IMR-90 (cell line): ENCODE measurements at regions not wholly inside any gene's neighbourhood (a gene's known extent, or its start where the extent isn't known, plus 50 kb on each side); places are given as distances from the start of the nearest gene placed in this dataset.

Experiments used
- ATAC-seq: fragments of 200-7000 bp; cut with Tn5 transposase; 2 replicates; pipeline ENCODE4 v1.9.1; 2020; ENCODE audit warnings: low read depth, mild to moderate bottlenecking, moderate library complexity
- BruUV-seq: library from RNA; stranded (reverse); fragments of 400-500 nt; replicated peaks from 2 replicates; lab custom pipeline; 2021; lab: Mats Ljungman, UMichigan
- CTCF ChIA-PET: fragments of 300-600 bp; formaldehyde crosslinking; extraction: SDS; loops from one replicate; lab custom pipeline; 2021; ENCODE audit warnings: antibody characterized with exemption; lab: Yijun Ruan, JAX
- POLR2A ChIA-PET: fragments of 300-600 bp; sonication (Branson Sonifier 250); formaldehyde crosslinking; loops from one replicate; lab custom pipeline; 2022; ENCODE audit warnings: antibody characterized with exemption; ENCODE audit not compliant: unreplicated experiment; lab: Charles Lee
- DNase-seq: peaks from one replicate; pipeline ENCODE4 v3.0.0; 2013
- H2AFZ ChIP-seq: replicated peaks from 2 replicates; pipeline ENCODE3; 2013; ENCODE audit warnings: low read length, mild to moderate bottlenecking; ENCODE audit not compliant: poor library complexity
- H2AK5ac ChIP-seq: 2 replicates; pipeline ENCODE4 v1.6.1; 2013; ENCODE audit warnings: low read depth, low read length, inconsistent platforms
- H2AK9ac ChIP-seq: replicated peaks from 2 replicates; pipeline ENCODE3; 2013; ENCODE audit warnings: mild to moderate bottlenecking, low read depth, low read length, moderate library complexity; ENCODE audit not compliant: poor library complexity
- H2BK120ac ChIP-seq: 2 replicates; pipeline ENCODE4 v1.6.1; 2013; ENCODE audit warnings: low read depth, low read length, inconsistent platforms
- H2BK15ac ChIP-seq: 3 replicates; pipeline ENCODE4 v1.6.1; 2013; ENCODE audit warnings: low read depth, low read length, inconsistent platforms
- H2BK20ac ChIP-seq: 2 replicates; pipeline ENCODE4 v1.6.1; 2013; ENCODE audit warnings: low read depth, mild to moderate bottlenecking, inconsistent platforms, low read length, moderate library complexity
- H2BK5ac ChIP-seq: 2 replicates; pipeline ENCODE4 v1.6.1; 2013; ENCODE audit warnings: mild to moderate bottlenecking, low read depth, low read length, inconsistent platforms; ENCODE audit not compliant: poor library complexity, severe bottlenecking
- H3K14ac ChIP-seq: replicated peaks from 2 replicates; pipeline ENCODE4 v1.6.1; 2013; ENCODE audit warnings: low read depth, low read length, inconsistent platforms
- H3K18ac ChIP-seq: 2 replicates; pipeline ENCODE4 v1.6.1; 2013; ENCODE audit warnings: low read depth, low read length, control low read depth
- H3K23ac ChIP-seq: 2 replicates; pipeline ENCODE4 v1.6.1; 2013; ENCODE audit warnings: low read depth, low read length, inconsistent platforms
- H3K27ac ChIP-seq: 2 replicates; pipeline ENCODE4 v1.5.1; 2013; ENCODE audit warnings: mild to moderate bottlenecking, control low read depth, low read length; ENCODE audit not compliant: insufficient read depth
- H3K27me3 ChIP-seq: 2 replicates; pipeline ENCODE4 v1.6.1; 2013; ENCODE audit warnings: low read length; ENCODE audit not compliant: control insufficient read depth, insufficient read depth
- H3K36me3 ChIP-seq: 2 replicates; pipeline ENCODE4 v1.6.1; 2013; ENCODE audit warnings: low read length, mixed read lengths; ENCODE audit not compliant: control insufficient read depth, insufficient read depth
- H3K4ac ChIP-seq: 2 replicates; pipeline ENCODE4 v1.6.1; 2013; ENCODE audit warnings: low read depth, low read length, inconsistent platforms
- H3K4me1 ChIP-seq: 2 replicates; pipeline ENCODE4 v1.6.1; 2013; ENCODE audit warnings: low read length, mixed read lengths; ENCODE audit not compliant: control insufficient read depth, insufficient read depth
- H3K4me2 ChIP-seq: 2 replicates; pipeline ENCODE4 v1.6.1; 2013; ENCODE audit warnings: low read depth, mild to moderate bottlenecking, control low read depth, low read length, moderate library complexity
- H3K4me3 ChIP-seq: 2 replicates; pipeline ENCODE4 v1.5.1; 2013; ENCODE audit warnings: low read depth, mild to moderate bottlenecking, control low read depth, low read length, moderate library complexity; ENCODE audit not compliant: insufficient read depth
- H3K56ac ChIP-seq: 2 replicates; pipeline ENCODE4 v1.6.1; 2013; ENCODE audit warnings: low read length, inconsistent platforms; ENCODE audit not compliant: insufficient read depth; ENCODE audit errors: extremely low read depth
- H3K79me1 ChIP-seq, 2 experiments: 2 replicates each; pipeline ENCODE4 v1.6.1; 2013; ENCODE audit warnings: low read length in 2 of 2, inconsistent platforms in 1 of 2, low read depth in 1 of 2
- H3K9ac ChIP-seq: 2 replicates; pipeline ENCODE4 v1.6.1; 2013; ENCODE audit warnings: low read depth, low read length, control low read depth
- H3K9me1 ChIP-seq: 2 replicates; pipeline ENCODE4 v1.6.1; 2013; ENCODE audit warnings: low read length, inconsistent platforms; ENCODE audit not compliant: insufficient read depth
- H3K9me3 ChIP-seq: 2 replicates; pipeline ENCODE4 v1.6.1; 2013; ENCODE audit warnings: low read length; ENCODE audit not compliant: control insufficient read depth, insufficient read depth
- H4K20me1 ChIP-seq: 2 replicates; pipeline ENCODE4 v1.6.1; 2013; ENCODE audit warnings: low read length, inconsistent platforms; ENCODE audit not compliant: insufficient read depth
- H4K5ac ChIP-seq: 2 replicates; pipeline ENCODE4 v1.6.1; 2013; ENCODE audit warnings: mild to moderate bottlenecking, low read depth, low read length, control low read depth
- H4K8ac ChIP-seq, 2 experiments: 2 replicates each; pipeline ENCODE4 v1.6.1; 2013; ENCODE audit warnings: low read depth in 2 of 2, low read length in 2 of 2, control low read depth in 1 of 2, inconsistent platforms in 1 of 2
- H4K91ac ChIP-seq: 2 replicates; pipeline ENCODE4 v1.6.1; 2013; ENCODE audit warnings: low read depth, low read length, inconsistent platforms; ENCODE audit not compliant: insufficient read depth
- BHLHE40 ChIP-seq: fragments of 150-350 bp; IDR thresholded peaks from 2 replicates; pipeline ENCODE4 v1.6.1; 2016; ENCODE audit warnings: mild to moderate bottlenecking, low read depth, low read length
- CEBPB ChIP-seq: IDR thresholded peaks from 2 replicates; pipeline ENCODE4 v1.6.1; 2012; ENCODE audit warnings: low read depth, low read length, improper control_type of control experiment
- CHD1 ChIP-seq: IDR thresholded peaks from 2 replicates; pipeline ENCODE4 v1.6.1; 2012; ENCODE audit warnings: low read depth, low read length, improper control_type of control experiment
- ELK1 ChIP-seq: fragments of 150-350 bp; IDR thresholded peaks from 2 replicates; pipeline ENCODE4 v1.6.1; 2016; ENCODE audit warnings: low read depth, mild to moderate bottlenecking, low read length, moderate library complexity, borderline replicate concordance
- FOS ChIP-seq: fragments of 150-350 bp; IDR thresholded peaks from 2 replicates; pipeline ENCODE4 v1.6.1; 2016; ENCODE audit warnings: low read depth, low read length
- MAFK ChIP-seq: IDR thresholded peaks from 2 replicates; pipeline ENCODE4 v1.6.1; 2012; ENCODE audit warnings: low read depth, low read length, improper control_type of control experiment
- MAZ ChIP-seq: IDR thresholded peaks from 2 replicates; pipeline ENCODE4 v1.6.1; 2012; ENCODE audit warnings: low read depth, mild to moderate bottlenecking, low read length, improper control_type of control experiment, moderate library complexity, borderline replicate concordance
- MXI1 ChIP-seq: IDR thresholded peaks from 2 replicates; pipeline ENCODE4 v1.6.1; 2012; ENCODE audit warnings: low read depth, mild to moderate bottlenecking, low read length, moderate library complexity, borderline replicate concordance
- NFE2L2 ChIP-seq: fragments of 150-350 bp; IDR thresholded peaks from 2 replicates; pipeline ENCODE4 v1.6.1; 2016; ENCODE audit warnings: low read depth, mild to moderate bottlenecking, low read length
- POLR2A ChIP-seq: IDR thresholded peaks from 2 replicates; pipeline ENCODE4 v1.6.1; 2012; ENCODE audit warnings: mild to moderate bottlenecking, low read depth, low read length
- RAD21 ChIP-seq: IDR thresholded peaks from 2 replicates; pipeline ENCODE4 v1.6.1; 2012; ENCODE audit warnings: low read length, improper control_type of control experiment
- RCOR1 ChIP-seq: IDR thresholded peaks from 2 replicates; pipeline ENCODE4 v1.6.1; 2012; ENCODE audit warnings: mild to moderate bottlenecking, low read length, improper control_type of control experiment; ENCODE audit not compliant: insufficient replicate concordance
- RFX5 ChIP-seq: IDR thresholded peaks from 2 replicates; pipeline ENCODE4 v1.8.0; 2012; ENCODE audit warnings: low read depth, mild to moderate bottlenecking, low read length, moderate library complexity
- SMC3 ChIP-seq: fragments of 150-350 bp; IDR thresholded peaks from 2 replicates; pipeline ENCODE4 v1.6.1; 2016; ENCODE audit warnings: low read depth, mild to moderate bottlenecking, antibody characterized with exemption, low read length, moderate library complexity
- WGBS, 2 experiments: methylation state at CpG; one replicate each; pipeline versions ENCODE4 v1.1.5 to v1.1.7; 2013; ENCODE audit warnings: missing lambda C conversion rate in 2 of 2; ENCODE audit not compliant: insufficient read length in 1 of 2; ENCODE audit errors: extremely low coverage in 2 of 2; 5-methylcytosine and 5-hydroxymethylcytosine counted together
- dilution Hi-C: fragments of 300-500 bp; cut with HindIII; formaldehyde crosslinking; loops from one replicate; pipeline ENCODE4 v1.14.3; 2018; ENCODE audit warnings: low sequenced_read_pairs; ENCODE audit not compliant: unreplicated experiment
- in situ Hi-C: fragments of 300-500 bp; cut with MboI; formaldehyde crosslinking; loops from 3 replicates; pipeline ENCODE4 v1.14.3; 2019; ENCODE audit warnings: low sequenced_read_pairs, inconsistent platforms, mixed read lengths
- intact Hi-C: fragments of 100-400 bp; cut with micrococcal nuclease; formaldehyde crosslinking; loops from 2 replicates; pipeline ENCODE4 v1.10.0; 2022
- TF ChIP-seq, protein P1 (sequence below): fragments of 150-350 bp; IDR thresholded peaks from 2 replicates; pipeline ENCODE4 v1.6.1; 2017; ENCODE audit warnings: mild to moderate bottlenecking, antibody characterized with exemption, low read length, low read depth

DNA sequence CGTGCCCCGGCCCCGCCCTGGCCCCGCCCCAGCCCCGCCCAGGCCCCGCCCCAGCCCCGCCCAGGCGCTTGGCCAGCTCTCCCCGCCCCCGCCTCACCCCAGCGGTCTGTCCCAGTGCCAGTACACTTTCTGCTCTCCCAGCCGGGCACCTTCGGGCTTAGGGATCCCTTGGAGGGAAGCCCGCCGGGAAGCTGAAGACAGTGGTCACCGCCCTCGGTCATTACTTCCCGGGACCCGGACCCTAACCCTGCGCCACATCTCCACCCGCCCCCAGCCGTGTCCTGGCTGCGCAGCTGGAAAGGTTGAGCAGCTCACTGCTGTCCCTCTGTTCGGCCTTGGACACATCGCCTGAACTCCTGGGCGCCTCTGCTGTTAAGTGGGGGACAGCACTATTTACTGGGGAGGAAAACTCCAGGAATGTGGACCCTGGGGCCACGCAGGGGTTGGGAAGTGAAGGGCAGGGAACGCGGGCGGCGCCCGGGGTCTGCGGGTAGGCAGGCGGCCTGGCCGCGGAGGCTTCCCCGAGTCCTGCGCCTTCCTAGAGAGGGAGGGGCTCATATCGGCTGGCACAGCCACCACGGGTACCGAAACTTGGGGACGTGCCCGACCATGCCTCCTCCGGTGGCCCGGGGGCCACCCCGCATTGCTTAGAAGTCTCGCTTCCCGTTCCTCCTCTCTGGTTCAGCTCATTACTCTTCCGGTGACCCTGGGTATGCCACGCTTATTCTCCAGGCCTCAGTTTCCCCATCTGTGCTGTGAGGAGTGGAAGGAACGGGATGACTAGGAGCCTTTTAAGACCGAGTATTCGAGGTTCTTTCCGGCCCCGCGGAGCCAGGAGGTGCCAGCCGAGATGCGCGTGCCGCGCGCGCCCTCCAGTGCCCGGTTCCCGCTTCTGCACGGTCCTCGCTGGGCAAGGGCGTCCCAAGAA is 121.0 kb downstream of the GYPC start:
- H3K9ac ChIP-seq: peak overlapping the region; percentile 48; the same call in 1 of the 2 replicates
- CTCF ChIA-PET: interaction anchor here (0.6 to 1.4 kb wide), 3 partner anchors 248 to 436 kb away, joined by 3 to 16 read pairs (median 3); no protein-coding TSS in a partner anchor
- TF ChIP-seq NFE2L2 (no peak), POLR2A (no peak), MXI1 (no peak), ELK1 (no peak), MAFK (no peak), CEBPB (no peak), RFX5 (no peak), CHD1 (no peak), FOS (no peak), MAZ (peak; percentile 47; the same call in 1 of the 2 replicates), RCOR1 (no peak), BHLHE40 (0 out of 2 replicates have a peak, but pooled peaks have one; percentile 13), SMC3 (peak; percentile 93), RAD21 (peak; percentile 98)
- TF ChIP-seq, protein P1, sequence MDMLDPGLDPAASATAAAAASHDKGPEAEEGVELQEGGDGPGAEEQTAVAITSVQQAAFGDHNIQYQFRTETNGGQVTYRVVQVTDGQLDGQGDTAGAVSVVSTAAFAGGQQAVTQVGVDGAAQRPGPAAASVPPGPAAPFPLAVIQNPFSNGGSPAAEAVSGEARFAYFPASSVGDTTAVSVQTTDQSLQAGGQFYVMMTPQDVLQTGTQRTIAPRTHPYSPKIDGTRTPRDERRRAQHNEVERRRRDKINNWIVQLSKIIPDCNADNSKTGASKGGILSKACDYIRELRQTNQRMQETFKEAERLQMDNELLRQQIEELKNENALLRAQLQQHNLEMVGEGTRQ: no peak

More for the DNA sequence above, 121.0 kb downstream of the GYPC start:
- no peak overlapping the region for H3K27ac ChIP-seq
- H2BK15ac ChIP-seq: no peak overlapping the region
- BruUV-seq: no TSS peak
- intact Hi-C loops (loop anchor here (1.0 to 10.0 kb wide), 6 partner anchors 119 to 1962 kb away; no protein-coding TSS in a partner anchor), in situ Hi-C loops (loop anchor here (5.0 kb wide), 1 partner anchor 250 kb away; no protein-coding TSS in a partner anchor), dilution Hi-C loops (no loop called here)
- peak overlapping the region; percentile 84 for H3K4me2 ChIP-seq
- no peak overlapping the region for H4K8ac ChIP-seq
- peak overlapping the region; percentile 86 for H2AFZ ChIP-seq
- no peak overlapping the region for H4K91ac ChIP-seq
- H2BK120ac ChIP-seq: no peak overlapping the region
- ATAC-seq (peak; percentile 97), DNase-seq (peak; percentile 62)
- no peak overlapping the region for H2AK5ac ChIP-seq
- no peak overlapping the region for H3K14ac ChIP-seq
- H3K4me1 ChIP-seq: no peaks in the 10 kb centered on the region
- no peaks in the 10 kb centered on the region for H3K36me3 ChIP-seq
- H4K20me1 ChIP-seq: no peaks in the 10 kb centered on the region
- no peak overlapping the region for H4K5ac ChIP-seq
- 0 out of 2 replicates have a peak overlapping the region, but pooled peaks have one; percentile 64 for H3K23ac ChIP-seq
- H3K4ac ChIP-seq: no peak overlapping the region
- no peak overlapping the region for H3K18ac ChIP-seq
- peaks cover 15% of the 10 kb centered on the region; the same call in 1 of the 2 replicates for H3K27me3 ChIP-seq
- H3K9me1 ChIP-seq: no peaks in the 10 kb centered on the region
- no peaks in the 10 kb centered on the region for H3K79me1 ChIP-seq
- H3K9me3 ChIP-seq: no peaks in the 10 kb centered on the region
- 0% methylated on average over 12 of the region's 68 CpGs; no CpG with 5 or more reads in 1 of the 2 experiments for WGBS, 2 experiments
- H2BK20ac ChIP-seq: no peak overlapping the region
- no peak overlapping the region for H2BK5ac ChIP-seq
- no peak overlapping the region for H3K56ac ChIP-seq
- peak overlapping the region; percentile 30 for H3K4me3 ChIP-seq
- H2AK9ac ChIP-seq: peak overlapping the region; percentile 13
- POLR2A ChIA-PET: no interaction called here
